ENCODE measurements at regions not wholly inside any gene's neighbourhood (a gene's known extent, or its start where the extent isn't known, plus 50 kb on each side); places are given as distances from the start of the nearest gene placed in this dataset.

- Histone ChIP-seq H3K4me3 (ENCODE audit: low read depth, low read length) (no peak overlapping the region), H3K4me1 (ENCODE audit: control insufficient read depth, insufficient read depth, low read length) (no peaks in the 10 kb centered on the region), H3K27ac (ENCODE audit: low read depth, low read length) (no peak overlapping the region), H3K27me3 (ENCODE audit: control insufficient read depth, insufficient read depth, low read length) (no peaks in the 10 kb centered on the region), H3K9ac (ENCODE audit: low read length) (no peak overlapping the region), H3K36me3 (ENCODE audit: control insufficient read depth, insufficient read depth, low read length) (no peaks in the 10 kb centered on the region), H3K9me3 (ENCODE audit: control insufficient read depth, insufficient read depth, low read depth, low read length) (peaks cover 22% of the 10 kb centered on the region)
These were observed 106.7 kb upstream of the PEG3 start for GRCh38 chr19:56947206-56947605.

GRCh38 chr19:56949626-56950025, 109.1 kb upstream of the PEG3 start:
- Histone ChIP-seq H3K9ac (ENCODE audit: low read length) (no peak overlapping the region), H3K27me3 (ENCODE audit: control insufficient read depth, insufficient read depth, low read length) (no peaks in the 10 kb centered on the region), H3K36me3 (ENCODE audit: control insufficient read depth, insufficient read depth, low read length) (no peaks in the 10 kb centered on the region), H3K4me1 (ENCODE audit: control insufficient read depth, insufficient read depth, low read length) (no peaks in the 10 kb centered on the region), H3K4me3 (ENCODE audit: low read depth, low read length) (no peak overlapping the region), H3K27ac (ENCODE audit: low read depth, low read length) (no peak overlapping the region), H3K9me3 (ENCODE audit: control insufficient read depth, insufficient read depth, low read depth, low read length) (peaks cover 37% of the 10 kb centered on the region)

GRCh38 chr19:56951672-56952071, 111.1 kb upstream of the PEG3 start:
- Histone ChIP-seq H3K4me3 (ENCODE audit: low read depth, low read length) (no peak overlapping the region), H3K27me3 (ENCODE audit: control insufficient read depth, insufficient read depth, low read length) (no peaks in the 10 kb centered on the region), H3K9me3 (ENCODE audit: control insufficient read depth, insufficient read depth, low read depth, low read length) (peaks cover 50% of the 10 kb centered on the region), H3K27ac (ENCODE audit: low read depth, low read length) (no peak overlapping the region), H3K4me1 (ENCODE audit: control insufficient read depth, insufficient read depth, low read length) (no peaks in the 10 kb centered on the region), H3K36me3 (ENCODE audit: control insufficient read depth, insufficient read depth, low read length) (no peaks in the 10 kb centered on the region), H3K9ac (ENCODE audit: low read length) (no peak overlapping the region)

- H3K36me3 ChIP-seq (ENCODE audit: control insufficient read depth, insufficient read depth, low read length), result no peaks in the 10 kb centered on the region
- no peak overlapping the region for H3K9ac ChIP-seq (ENCODE audit: low read length)
- no peak overlapping the region for H3K4me3 ChIP-seq (ENCODE audit: low read depth, low read length)
- no peaks in the 10 kb centered on the region for H3K27me3 ChIP-seq (ENCODE audit: control insufficient read depth, insufficient read depth, low read length)
- peaks cover 63% of the 10 kb centered on the region for H3K9me3 ChIP-seq (ENCODE audit: control insufficient read depth, insufficient read depth, low read depth, low read length)
- H3K27ac ChIP-seq (ENCODE audit: low read depth, low read length), result no peak overlapping the region
- no peaks in the 10 kb centered on the region for H3K4me1 ChIP-seq (ENCODE audit: control insufficient read depth, insufficient read depth, low read length)
These were observed 112.9 kb upstream of the PEG3 start for GRCh38 chr19:56953470-56953869.

- Histone ChIP-seq H3K27me3 (ENCODE audit: control insufficient read depth, insufficient read depth, low read length) (no peaks in the 10 kb centered on the region), H3K4me1 (ENCODE audit: control insufficient read depth, insufficient read depth, low read length) (no peaks in the 10 kb centered on the region), H3K36me3 (ENCODE audit: control insufficient read depth, insufficient read depth, low read length) (no peaks in the 10 kb centered on the region), H3K9ac (ENCODE audit: low read length) (no peak overlapping the region), H3K27ac (ENCODE audit: low read depth, low read length) (no peak overlapping the region), H3K9me3 (ENCODE audit: control insufficient read depth, insufficient read depth, low read depth, low read length) (peaks cover 61% of the 10 kb centered on the region), H3K4me3 (ENCODE audit: low read depth, low read length) (no peak overlapping the region)
These were observed 115.2 kb upstream of the PEG3 start for GRCh38 chr19:56955637-56956216.

- H3K36me3 ChIP-seq (ENCODE audit: control insufficient read depth, insufficient read depth, low read length), result no peaks in the 10 kb centered on the region
- no peak overlapping the region for H3K27ac ChIP-seq (ENCODE audit: low read depth, low read length)
- H3K9me3 ChIP-seq (ENCODE audit: control insufficient read depth, insufficient read depth, low read depth, low read length), result peaks cover 56% of the 10 kb centered on the region
- H3K4me3 ChIP-seq (ENCODE audit: low read depth, low read length), result no peak overlapping the region
- no peaks in the 10 kb centered on the region for H3K4me1 ChIP-seq (ENCODE audit: control insufficient read depth, insufficient read depth, low read length)
- no peak overlapping the region for H3K9ac ChIP-seq (ENCODE audit: low read length)
- no peaks in the 10 kb centered on the region for H3K27me3 ChIP-seq (ENCODE audit: control insufficient read depth, insufficient read depth, low read length)
These were observed 116.1 kb upstream of the PEG3 start for GRCh38 chr19:56956503-56957226.

- Histone ChIP-seq H3K4me3 (ENCODE audit: low read depth, low read length) (no peak overlapping the region), H3K27ac (ENCODE audit: low read depth, low read length) (no peak overlapping the region), H3K4me1 (ENCODE audit: control insufficient read depth, insufficient read depth, low read length) (no peaks in the 10 kb centered on the region), H3K36me3 (ENCODE audit: control insufficient read depth, insufficient read depth, low read length) (no peaks in the 10 kb centered on the region), H3K9ac (ENCODE audit: low read length) (no peak overlapping the region), H3K9me3 (ENCODE audit: control insufficient read depth, insufficient read depth, low read depth, low read length) (peaks cover 48% of the 10 kb centered on the region), H3K27me3 (ENCODE audit: control insufficient read depth, insufficient read depth, low read length) (no peaks in the 10 kb centered on the region)
These were observed 118.7 kb upstream of the PEG3 start for GRCh38 chr19:56959205-56959604.

GRCh38 chr19:56960959-56961543, 120.5 kb upstream of the PEG3 start:
- no peak overlapping the region for H3K4me3 ChIP-seq (ENCODE audit: low read depth, low read length)
- H3K27me3 ChIP-seq (ENCODE audit: control insufficient read depth, insufficient read depth, low read length), result no peaks in the 10 kb centered on the region
- H3K9me3 ChIP-seq (ENCODE audit: control insufficient read depth, insufficient read depth, low read depth, low read length), result peaks cover 45% of the 10 kb centered on the region

GRCh38 chr19:56964410-56964920, 123.9 kb upstream of the PEG3 start:
- no peak overlapping the region for H3K27ac ChIP-seq (ENCODE audit: low read depth, low read length)
- no peak overlapping the region for H3K4me3 ChIP-seq (ENCODE audit: low read depth, low read length)
- peaks cover 5% of the 10 kb centered on the region; the same call in 1 of the 2 replicates for H3K4me1 ChIP-seq (ENCODE audit: control insufficient read depth, insufficient read depth, low read length)
- H3K27me3 ChIP-seq (ENCODE audit: control insufficient read depth, insufficient read depth, low read length), result no peaks in the 10 kb centered on the region
- H3K9me3 ChIP-seq (ENCODE audit: control insufficient read depth, insufficient read depth, low read depth, low read length), result peaks cover 38% of the 10 kb centered on the region
- H3K36me3 ChIP-seq (ENCODE audit: control insufficient read depth, insufficient read depth, low read length), result no peaks in the 10 kb centered on the region
- no peak overlapping the region for H3K9ac ChIP-seq (ENCODE audit: low read length)

More at GRCh38 chr19:56960959-56961543, 120.5 kb upstream of the PEG3 start:
- 0 out of 2 replicates have a peak, but pooled peaks cover 2% of the 10 kb centered on the region for H3K4me1 ChIP-seq (ENCODE audit: control insufficient read depth, insufficient read depth, low read length)
- H3K9ac ChIP-seq (ENCODE audit: low read length), result no peak overlapping the region
- no peaks in the 10 kb centered on the region for H3K36me3 ChIP-seq (ENCODE audit: control insufficient read depth, insufficient read depth, low read length)
- no peak overlapping the region for H3K27ac ChIP-seq (ENCODE audit: low read depth, low read length)

- Histone ChIP-seq H3K9me3 (ENCODE audit: control insufficient read depth, insufficient read depth, low read depth, low read length) (peaks cover 38% of the 10 kb centered on the region), H3K27ac (ENCODE audit: low read depth, low read length) (no peak overlapping the region), H3K4me3 (ENCODE audit: low read depth, low read length) (no peak overlapping the region), H3K36me3 (ENCODE audit: control insufficient read depth, insufficient read depth, low read length) (no peaks in the 10 kb centered on the region), H3K27me3 (ENCODE audit: control insufficient read depth, insufficient read depth, low read length) (no peaks in the 10 kb centered on the region), H3K4me1 (ENCODE audit: control insufficient read depth, insufficient read depth, low read length) (peaks cover 5% of the 10 kb centered on the region; the same call in 1 of the 2 replicates), H3K9ac (ENCODE audit: low read length) (no peak overlapping the region)
These were observed 125.7 kb upstream of the PEG3 start for GRCh38 chr19:56966225-56966696.

All from HUES6 (cell line).